Activated CD4-positive, alpha-beta T cell treated with anti-CD3 and anti-CD28 coated beads, Interleukin-10, Interleukin-2, amounts not matched to agents 100 ng/mL and 50 ng/mL, durations not matched to agents 16 hours and 8 hours (primary cell): ENCODE measurements at regions not wholly inside any gene's neighbourhood (a gene's known extent, or its start where the extent isn't known, plus 50 kb on each side); places are given as distances from the start of the nearest gene placed in this dataset.
A peak's percentile ranks its signal among the peaks of the same experiment; 100 is the strongest.
"Not testable (repeated sequence)": the region's sequence is repeated elsewhere in the genome, so short reads cannot be mapped to it uniquely, and the experiment has no call there.

Source experiments
- DNase-seq: peaks from one replicate; pipeline ENCODE4 v3.0.0-alpha.2; 2020

DNA sequence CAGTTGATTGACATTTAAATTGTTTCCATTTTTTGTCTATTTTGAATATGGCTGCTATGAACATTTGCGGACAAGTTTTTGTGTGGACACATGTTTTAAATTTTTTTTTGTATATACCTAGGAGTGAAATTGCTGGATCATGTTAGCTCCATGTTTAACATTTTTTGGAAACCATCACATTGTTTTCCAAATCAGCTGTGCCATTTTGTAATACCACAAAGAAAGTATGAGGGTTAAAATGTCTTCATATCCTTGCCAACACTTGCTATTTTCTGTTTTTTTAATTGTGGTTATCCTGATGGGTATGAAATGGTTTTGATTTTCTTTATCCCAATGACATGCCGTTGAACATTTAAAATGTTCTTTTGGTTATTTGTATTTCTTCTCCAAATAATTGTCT lies 52.1 kb downstream of the CARTPT start:
- no peak for DNase-seq

GRCh38 chr5:71778678-71779276 lies 59.7 kb downstream of the CARTPT start:
- no peak for DNase-seq

- no peak for DNase-seq
Observed at GRCh38 chr5:71780597-71780996, 61.5 kb downstream of the CARTPT start.

DNA sequence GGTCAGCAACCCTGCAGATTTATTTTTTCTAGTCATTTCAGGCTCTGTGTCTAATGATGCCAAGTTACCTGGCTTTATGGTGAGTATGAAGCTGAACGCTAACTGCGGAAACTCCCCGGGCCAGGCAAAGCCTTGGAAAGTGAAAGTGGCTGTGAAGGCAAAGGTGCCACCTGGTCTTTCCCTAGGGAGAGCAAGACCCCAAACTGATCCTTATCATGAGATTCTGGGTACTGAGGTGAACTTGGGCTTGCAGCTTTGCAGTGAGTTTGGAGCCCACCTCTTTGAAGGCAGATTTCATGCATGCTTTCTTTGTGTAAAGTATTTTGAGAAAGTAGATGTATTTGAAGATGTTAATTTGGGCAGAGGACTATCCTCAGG lies 63.3 kb downstream of the CARTPT start:
- DNase-seq: no peak

DNA sequence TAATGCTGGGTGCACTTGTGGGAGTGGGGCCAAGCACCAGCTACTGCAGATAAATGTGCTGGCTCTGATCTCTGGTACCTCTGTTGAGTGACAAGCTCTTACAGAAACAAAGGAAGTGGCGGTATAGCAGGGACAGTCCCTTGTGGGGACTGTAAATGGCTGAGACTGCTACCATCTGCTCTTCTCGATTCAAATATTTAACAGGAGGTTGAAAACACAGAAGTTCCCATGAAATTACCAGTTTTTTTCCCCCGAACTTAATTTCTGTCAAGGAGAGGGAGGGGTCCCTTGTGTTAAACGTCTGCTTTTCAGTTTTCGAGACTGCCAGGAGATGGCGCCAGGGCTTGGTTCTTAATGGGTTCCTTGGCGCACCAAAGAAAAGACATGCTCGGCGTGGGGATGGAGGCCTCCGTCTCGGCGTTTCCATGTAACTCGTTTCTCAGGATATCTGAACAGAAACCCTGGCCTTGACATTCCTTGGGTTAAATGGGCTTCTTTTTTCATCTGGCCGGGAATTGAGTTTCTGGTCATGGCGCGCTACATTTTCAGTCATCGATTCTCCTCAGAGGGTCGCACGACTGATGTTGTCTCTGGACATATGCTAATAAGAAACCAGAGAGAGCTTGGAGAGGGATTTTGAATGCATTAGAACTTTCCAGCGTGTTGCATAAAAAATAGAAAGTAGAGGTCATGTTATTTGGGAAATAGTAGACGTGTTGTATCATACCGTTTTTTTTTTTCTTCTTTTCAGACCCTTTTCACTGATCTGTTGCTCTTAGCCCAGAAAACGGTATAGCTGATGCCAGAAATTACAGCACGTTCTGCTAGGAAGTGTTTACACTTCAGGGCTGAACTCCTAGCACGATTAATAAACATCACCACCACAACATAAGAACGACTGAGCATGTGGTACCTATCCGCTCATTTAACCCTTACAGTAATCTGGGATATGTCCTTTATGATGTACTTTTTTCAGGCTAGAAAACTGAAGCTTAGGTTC lies 64.0 kb downstream of the CARTPT start:
- peak; percentile 62 for DNase-seq

- no peak for DNase-seq
Observed at GRCh38 chr5:71783891-71784290, 64.8 kb downstream of the CARTPT start.

GRCh38 chr5:71786337-71787055 lies 67.4 kb downstream of the CARTPT start:
- no peak for DNase-seq

DNA sequence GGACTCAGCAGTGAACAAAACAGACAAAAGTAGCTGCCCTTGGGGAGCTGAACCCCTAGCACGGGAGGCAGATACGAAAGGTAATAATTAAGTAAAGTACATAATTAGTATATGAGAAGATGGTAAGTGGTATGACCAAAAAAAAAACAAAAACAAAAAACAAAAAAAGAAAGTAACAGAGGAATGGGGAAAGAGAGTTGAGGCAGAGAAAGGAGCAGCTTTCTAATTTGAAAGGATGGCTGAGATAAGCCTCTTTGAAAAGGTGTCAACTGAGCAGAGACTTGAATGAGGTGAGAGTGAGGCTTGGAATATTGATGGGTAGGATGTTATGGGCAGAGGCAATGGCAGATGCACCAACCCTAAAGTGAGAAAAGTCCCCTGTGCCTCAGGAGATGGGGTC lies 69.7 kb downstream of the CARTPT start:
- no peak for DNase-seq

DNA sequence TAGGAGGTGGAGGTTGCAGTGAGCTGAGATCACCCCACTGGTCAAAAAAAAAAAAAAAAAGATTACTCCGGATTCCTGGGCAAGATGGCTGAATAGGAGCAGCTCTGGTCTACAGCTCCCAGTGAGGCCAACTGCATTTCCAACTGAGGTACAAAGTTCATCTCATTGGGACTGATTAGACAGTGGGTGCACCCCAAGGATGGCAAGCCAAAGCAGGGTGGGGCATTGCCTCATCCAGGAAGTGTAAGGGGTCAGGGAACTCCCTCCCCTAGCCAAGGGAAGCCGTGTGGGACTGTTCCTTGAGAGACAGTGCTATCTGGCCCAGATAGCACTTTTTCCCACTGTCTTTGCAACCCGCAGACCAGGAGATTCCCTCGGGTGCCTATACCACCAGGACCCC lies 70.7 kb downstream of the CARTPT start:
- DNase-seq: no peak

- no peak for DNase-seq
Observed at GRCh38 chr5:71790433-71790832, 71.4 kb downstream of the CARTPT start.

DNA sequence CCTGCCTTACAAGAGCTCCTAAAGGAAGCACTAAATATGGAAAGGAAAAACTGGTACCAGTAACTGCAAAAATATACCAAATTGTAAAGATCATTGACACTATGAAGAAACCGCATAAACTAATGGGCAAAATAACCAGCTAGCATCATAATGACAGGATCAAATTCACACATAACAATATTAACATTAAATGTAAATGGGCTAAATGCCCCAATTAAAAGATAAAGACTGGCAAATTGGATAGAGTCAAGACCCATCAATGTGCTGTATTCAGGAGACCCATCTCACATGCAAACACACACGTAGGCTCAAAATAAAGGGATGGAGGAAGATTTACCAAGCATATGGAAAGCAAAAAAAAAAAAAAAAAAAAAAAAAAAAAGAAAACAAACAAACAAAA lies 73.0 kb downstream of the CARTPT start:
- not testable (repeated sequence) for DNase-seq

GRCh38 chr5:71794061-71794695 lies 75.1 kb downstream of the CARTPT start:
- DNase-seq: no peak

- DNase-seq: no peak
Observed at GRCh38 chr5:71802673-71803072, 83.6 kb downstream of the CARTPT start.

DNA sequence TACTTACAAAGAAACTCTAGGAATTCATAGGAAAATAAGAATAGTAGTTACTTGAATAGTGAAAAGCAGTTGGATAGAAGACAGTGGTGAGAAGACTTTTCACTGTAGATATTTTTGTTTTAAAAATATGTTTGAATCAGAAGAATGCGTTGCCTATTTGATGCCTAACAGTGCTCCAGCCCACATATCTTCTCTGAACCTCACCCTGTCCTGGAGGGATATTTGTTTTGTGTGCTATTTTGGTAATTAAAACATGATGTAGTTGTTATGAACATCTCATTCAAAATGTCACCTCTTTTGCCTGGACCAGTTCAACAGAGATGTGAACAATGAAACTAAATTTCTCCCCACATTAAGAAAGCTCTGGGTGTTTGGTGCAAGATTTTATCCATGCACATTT lies 87.6 kb downstream of the CARTPT start:
- DNase-seq: no peak

DNA sequence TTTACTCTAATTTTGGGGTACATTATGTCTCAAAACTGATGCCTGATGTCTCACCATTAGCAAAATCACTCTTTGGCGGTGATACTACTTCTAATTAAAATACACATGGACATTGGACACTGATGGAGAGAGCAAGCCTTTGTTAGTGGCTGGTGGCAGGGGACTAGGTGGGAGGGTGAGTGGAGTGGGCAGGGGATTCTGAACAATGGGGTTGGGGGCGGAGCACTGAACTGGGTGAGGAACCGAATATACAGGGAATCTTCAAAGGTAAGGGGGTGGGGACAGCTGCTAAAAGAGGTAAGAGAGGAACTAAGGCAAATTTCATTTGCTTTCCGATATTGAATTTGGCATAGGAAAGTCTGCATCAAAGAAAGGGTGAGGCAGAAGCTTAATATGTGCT lies 88.8 kb downstream of the CARTPT start:
- DNase-seq: no peak

DNA sequence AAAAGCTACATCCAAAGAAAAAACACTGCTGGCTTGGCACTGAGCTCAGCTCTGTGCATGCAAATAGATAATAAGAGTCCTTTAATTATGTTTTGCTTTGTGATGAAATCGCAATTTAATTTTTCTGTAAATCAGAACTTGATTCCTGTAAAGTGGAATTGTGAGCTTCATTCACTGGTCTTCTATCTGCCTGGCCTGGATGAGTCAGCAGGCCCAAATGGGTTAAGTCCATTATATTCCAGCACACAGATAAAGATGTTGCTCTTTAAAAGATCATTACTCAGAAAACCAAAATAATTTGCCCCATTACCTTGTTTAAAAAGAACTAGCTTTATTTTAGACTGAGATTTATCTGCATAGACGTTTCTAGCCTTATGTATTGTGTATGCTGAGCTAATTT lies 90.4 kb downstream of the CARTPT start:
- DNase-seq: no peak

- no peak for DNase-seq
Observed at GRCh38 chr5:71810023-71810422, 90.9 kb downstream of the CARTPT start.

GRCh38 chr5:71810471-71811195 lies 91.6 kb downstream of the CARTPT start:
- no peak for DNase-seq

DNA sequence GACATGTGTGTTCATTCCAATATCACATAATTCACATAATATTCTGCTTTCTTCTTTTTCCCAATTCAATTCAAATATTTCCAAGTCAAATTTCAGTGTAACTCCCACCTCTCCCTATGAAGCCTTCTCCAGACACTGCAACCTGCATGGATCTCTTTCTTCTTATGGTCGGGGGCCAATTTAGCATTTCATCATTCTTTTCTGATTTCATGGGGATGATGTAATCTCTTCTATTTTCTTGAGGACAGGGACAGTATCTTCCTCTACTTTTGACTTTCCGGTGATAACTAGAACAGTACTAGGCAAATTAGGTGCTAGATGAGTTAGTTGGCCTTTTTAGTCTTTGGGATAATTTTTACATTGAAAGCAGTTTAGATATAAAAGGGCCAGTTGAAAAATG lies 92.7 kb downstream of the CARTPT start:
- no peak for DNase-seq

GRCh38 chr5:71816307-71816706 lies 97.2 kb downstream of the CARTPT start:
- DNase-seq: no peak

- DNase-seq: no peak
Observed at GRCh38 chr5:71817891-71818290, 98.8 kb downstream of the CARTPT start.

GRCh38 chr5:71821029-71821428 lies 102.0 kb downstream of the CARTPT start:
- DNase-seq: no peak

- not testable (repeated sequence) for DNase-seq
Observed at GRCh38 chr5:71822065-71822464, 103.0 kb downstream of the CARTPT start.
